ENCODE measurements at regions not wholly inside any gene's neighbourhood (a gene's known extent, or its start where the extent isn't known, plus 50 kb on each side); places are given as distances from the start of the nearest gene placed in this dataset.

GRCh38 chr18:38368246-38368645 is 802.6 kb upstream of the CELF4 start:
- TF ChIP-seq CTCF (IDR thresholded peaks at IDR 0.05; ENCODE audit: low read depth, low read length, missing input control) (no peak), ZBTB33 (IDR thresholded peaks at IDR 0.05) (no peak), JUND (IDR thresholded peaks at IDR 0.05) (no peak), SP1 (IDR thresholded peaks at IDR 0.05) (no peak), REST (IDR thresholded peaks at IDR 0.05) (no peak), FOXA1 (IDR thresholded peaks at IDR 0.05) (no peak)

Data from liver (tissue), 3 donors.